ENCODE measurements at regions not wholly inside any gene's neighbourhood (a gene's known extent, or its start where the extent isn't known, plus 50 kb on each side); places are given as distances from the start of the nearest gene placed in this dataset.

- TF ChIP-seq CTCF (IDR thresholded peaks at IDR 0.05) (no peak), POLR2A (IDR thresholded peaks at IDR 0.05) (no peak), POLR2AphosphoS5 (IDR thresholded peaks at IDR 0.05) (no peak)
Observed at GRCh38 chr7:55276572-55277295, 88.4 kb upstream of the LANCL2 start.
